ENCODE measurements at regions not wholly inside any gene's neighbourhood (a gene's known extent, or its start where the extent isn't known, plus 50 kb on each side); places are given as distances from the start of the nearest gene placed in this dataset.

DNA sequence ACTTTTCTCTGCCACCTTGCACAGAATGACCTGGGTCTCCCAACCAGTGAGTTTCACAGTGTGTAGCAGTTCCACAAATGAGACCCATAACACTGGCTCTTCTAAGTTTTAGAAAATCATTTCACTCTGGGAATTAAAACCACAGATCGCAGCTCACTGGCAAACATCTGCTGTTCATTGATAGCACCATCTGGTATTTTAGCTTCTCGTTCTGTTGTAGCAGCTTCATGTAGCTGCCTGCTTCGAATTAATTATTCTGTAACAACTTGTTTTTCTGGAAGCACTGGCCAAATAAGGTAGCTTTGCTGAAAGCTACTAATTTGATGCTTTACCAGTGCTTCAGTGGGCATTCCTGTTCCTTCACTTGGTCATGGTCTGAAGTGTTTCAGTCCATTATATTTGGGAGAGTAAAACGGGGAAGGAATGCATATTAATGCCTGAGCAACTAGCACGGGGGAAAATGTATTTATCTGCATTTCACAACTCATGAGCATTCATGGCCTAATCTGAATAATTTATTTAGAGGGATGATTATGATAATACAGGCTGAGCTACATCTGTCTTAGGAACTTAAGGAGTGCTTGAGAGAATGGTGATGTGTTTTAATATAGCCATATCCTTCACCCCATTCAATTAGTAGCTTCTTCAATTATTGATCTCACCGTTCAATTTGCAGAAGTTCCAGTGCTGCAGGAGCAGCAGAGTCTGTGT, 447.4 kb downstream of the XPNPEP1 start:
- no peaks in the 10 kb centered on the region for H3K9me3 ChIP-seq (ENCODE audit: control extremely low read depth in 1 of 3, control insufficient read depth in 2 of 3, insufficient read depth in 1 of 3, low read length in 2 of 3)
- H3K4me1 ChIP-seq (ENCODE audit: control insufficient read depth in 2 of 2, insufficient read depth in 2 of 2, low read length in 2 of 2) = no peaks in the 10 kb centered on the region
- H3K27me3 ChIP-seq (replicated peaks in 1 of 4; ENCODE audit: control extremely low read depth in 1 of 4, control insufficient read depth in 3 of 4, insufficient read depth in 4 of 4, low read length in 3 of 4) = no peaks in the 10 kb centered on the region
- TF ChIP-seq, protein P1, sequence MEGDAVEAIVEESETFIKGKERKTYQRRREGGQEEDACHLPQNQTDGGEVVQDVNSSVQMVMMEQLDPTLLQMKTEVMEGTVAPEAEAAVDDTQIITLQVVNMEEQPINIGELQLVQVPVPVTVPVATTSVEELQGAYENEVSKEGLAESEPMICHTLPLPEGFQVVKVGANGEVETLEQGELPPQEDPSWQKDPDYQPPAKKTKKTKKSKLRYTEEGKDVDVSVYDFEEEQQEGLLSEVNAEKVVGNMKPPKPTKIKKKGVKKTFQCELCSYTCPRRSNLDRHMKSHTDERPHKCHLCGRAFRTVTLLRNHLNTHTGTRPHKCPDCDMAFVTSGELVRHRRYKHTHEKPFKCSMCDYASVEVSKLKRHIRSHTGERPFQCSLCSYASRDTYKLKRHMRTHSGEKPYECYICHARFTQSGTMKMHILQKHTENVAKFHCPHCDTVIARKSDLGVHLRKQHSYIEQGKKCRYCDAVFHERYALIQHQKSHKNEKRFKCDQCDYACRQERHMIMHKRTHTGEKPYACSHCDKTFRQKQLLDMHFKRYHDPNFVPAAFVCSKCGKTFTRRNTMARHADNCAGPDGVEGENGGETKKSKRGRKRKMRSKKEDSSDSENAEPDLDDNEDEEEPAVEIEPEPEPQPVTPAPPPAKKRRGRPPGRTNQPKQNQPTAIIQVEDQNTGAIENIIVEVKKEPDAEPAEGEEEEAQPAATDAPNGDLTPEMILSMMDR (IDR thresholded peaks at IDR 0.05) = no peak
- TF ChIP-seq EZH2 (IDR thresholded peaks at IDR 0.05; ENCODE audit: borderline replicate concordance, insufficient read depth, low read depth, low read length, poor library complexity, severe bottlenecking) = no peak
- ATAC-seq (ENCODE audit: low read depth) (no peak), DNase-seq (no peak)
- no peak overlapping the region for H3K4me3 ChIP-seq (ENCODE audit: control extremely low read depth in 1 of 5, extremely low read depth in 1 of 5, insufficient read depth in 1 of 5, low read depth in 2 of 5, low read length in 4 of 5)
- ChIA-PET CTCF (no interaction called here), POLR2A (no interaction called here)
- Mint-ChIP-seq H3K4me1 (no peaks in the 10 kb centered on the region), H3K27me3 (no peaks in the 10 kb centered on the region), H3K27ac (no peak overlapping the region), H3K9me3 (ENCODE audit: insufficient read depth) (peaks cover 2% of the 10 kb centered on the region), H3K4me3 (no peak overlapping the region)
- H3K79me2 ChIP-seq (ENCODE audit: control insufficient read depth, insufficient read depth, low read length) = no peaks in the 10 kb centered on the region
- 59% methylated on average over 3 of the region's 6 CpGs for WGBS (ENCODE audit: insufficient coverage)
- intact Hi-C loops (cut with micrococcal nuclease) = no loop called here
- H3K4me2 ChIP-seq (replicated peaks; ENCODE audit: low read depth, low read length, poor library complexity, severe bottlenecking) = no peak overlapping the region
- H3K36me3 ChIP-seq (replicated peaks in 1 of 2; ENCODE audit: control extremely low read depth in 1 of 2, control insufficient read depth in 1 of 2, extremely low read depth in 1 of 2, insufficient read depth in 2 of 2, low read length in 1 of 2) = no peaks in the 10 kb centered on the region
- no peak overlapping the region for H2AFZ ChIP-seq (ENCODE audit: insufficient read depth, low read depth, low read length, poor library complexity, severe bottlenecking)
- H3K9ac ChIP-seq (ENCODE audit: low read length) = no peak overlapping the region
- no peak overlapping the region for H3K27ac ChIP-seq (ENCODE audit: low read length in 2 of 2)
- no peaks in the 10 kb centered on the region for H4K20me1 ChIP-seq (ENCODE audit: control insufficient read depth, insufficient read depth, low read length, poor library complexity, severe bottlenecking)

DNA sequence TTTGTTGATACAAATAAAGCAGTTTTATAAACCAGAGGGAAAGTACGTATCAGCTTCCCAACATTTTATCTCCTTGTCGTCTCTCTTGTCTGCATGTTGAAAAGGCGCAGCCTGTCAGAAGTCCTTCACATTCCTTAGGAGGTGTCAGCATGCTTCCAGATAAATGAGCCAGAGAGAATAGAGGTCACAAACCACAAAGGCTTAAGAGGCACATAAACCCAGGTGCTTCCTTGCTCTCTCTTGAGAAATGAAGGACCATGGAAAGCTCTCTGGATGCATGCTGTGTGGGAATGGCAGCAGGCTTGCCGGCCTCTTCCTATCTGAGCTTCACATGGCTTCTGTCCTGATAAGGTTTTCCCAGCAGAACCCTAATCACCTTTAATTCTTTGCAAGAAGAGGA, 448.5 kb downstream of the XPNPEP1 start:
- H3K4me1 Mint-ChIP-seq = no peaks in the 10 kb centered on the region
- Histone ChIP-seq H3K4me2 (replicated peaks; ENCODE audit: low read depth, low read length, poor library complexity, severe bottlenecking) (no peak overlapping the region), H3K9me3 (ENCODE audit: control extremely low read depth in 1 of 3, control insufficient read depth in 2 of 3, insufficient read depth in 1 of 3, low read length in 2 of 3) (no peaks in the 10 kb centered on the region), H3K4me1 (ENCODE audit: control insufficient read depth in 2 of 2, insufficient read depth in 2 of 2, low read length in 2 of 2) (no peaks in the 10 kb centered on the region), H3K4me3 (ENCODE audit: control extremely low read depth in 1 of 5, extremely low read depth in 1 of 5, insufficient read depth in 1 of 5, low read depth in 2 of 5, low read length in 4 of 5) (no peak overlapping the region), H3K27ac (ENCODE audit: low read length in 2 of 2) (no peak overlapping the region), H3K27me3 (replicated peaks in 1 of 4; ENCODE audit: control extremely low read depth in 1 of 4, control insufficient read depth in 3 of 4, insufficient read depth in 4 of 4, low read length in 3 of 4) (no peaks in the 10 kb centered on the region), H4K20me1 (ENCODE audit: control insufficient read depth, insufficient read depth, low read length, poor library complexity, severe bottlenecking) (no peaks in the 10 kb centered on the region), H2AFZ (ENCODE audit: insufficient read depth, low read depth, low read length, poor library complexity, severe bottlenecking) (no peak overlapping the region), H3K36me3 (replicated peaks in 1 of 2; ENCODE audit: control extremely low read depth in 1 of 2, control insufficient read depth in 1 of 2, extremely low read depth in 1 of 2, insufficient read depth in 2 of 2, low read length in 1 of 2) (no peaks in the 10 kb centered on the region), H3K9ac (ENCODE audit: low read length) (no peak overlapping the region), H3K79me2 (ENCODE audit: control insufficient read depth, insufficient read depth, low read length) (no peaks in the 10 kb centered on the region)
- ChIA-PET CTCF (no interaction called here), POLR2A (no interaction called here)
- TF ChIP-seq, protein P1 (IDR thresholded peaks at IDR 0.05) = no peak
- no peak for TF ChIP-seq EZH2 (IDR thresholded peaks at IDR 0.05; ENCODE audit: borderline replicate concordance, insufficient read depth, low read depth, low read length, poor library complexity, severe bottlenecking)
- intact Hi-C loops (cut with micrococcal nuclease) = no loop called here
- no peak for DNase-seq
- H3K27ac Mint-ChIP-seq = no peak overlapping the region
- H3K9me3 Mint-ChIP-seq (ENCODE audit: insufficient read depth) = peaks cover 2% of the 10 kb centered on the region
- H3K27me3 Mint-ChIP-seq = no peaks in the 10 kb centered on the region
- WGBS (ENCODE audit: insufficient coverage) = 30% methylated on average over 2 of the region's 4 CpGs
- H3K4me3 Mint-ChIP-seq = no peak overlapping the region
- no peak for ATAC-seq (ENCODE audit: low read depth)

Measured in B cell (primary cell).